ENCODE measurements at regions not wholly inside any gene's neighbourhood (a gene's known extent, or its start where the extent isn't known, plus 50 kb on each side); places are given as distances from the start of the nearest gene placed in this dataset.

DNA sequence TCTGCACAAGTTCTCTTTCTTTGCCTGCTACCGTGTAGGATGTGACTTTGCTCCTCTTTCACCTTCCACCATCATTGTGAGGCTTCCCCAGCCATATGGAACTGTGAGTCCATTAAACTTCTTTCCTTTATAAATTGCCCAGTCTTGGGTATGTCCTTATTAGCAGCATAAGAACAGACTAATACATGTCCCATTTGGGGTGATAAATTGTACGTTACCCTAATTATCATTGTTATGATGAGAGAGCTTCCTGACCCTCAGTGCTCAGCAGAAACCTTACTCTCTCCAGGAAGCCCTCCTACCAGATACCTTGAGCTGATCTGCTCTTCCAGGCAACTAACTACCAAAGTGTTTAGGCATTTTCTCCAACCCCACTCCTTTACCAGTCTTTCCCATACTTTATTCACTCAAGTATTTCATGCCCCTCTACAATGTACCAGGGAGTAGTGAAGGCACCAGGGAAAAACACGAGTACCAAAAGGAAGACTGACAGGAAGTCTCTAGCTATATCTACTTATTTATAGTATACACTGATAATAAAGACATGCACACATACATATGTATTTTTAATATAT, 196.2 kb downstream of the MYCN start:
- TF ChIP-seq, protein P1, sequence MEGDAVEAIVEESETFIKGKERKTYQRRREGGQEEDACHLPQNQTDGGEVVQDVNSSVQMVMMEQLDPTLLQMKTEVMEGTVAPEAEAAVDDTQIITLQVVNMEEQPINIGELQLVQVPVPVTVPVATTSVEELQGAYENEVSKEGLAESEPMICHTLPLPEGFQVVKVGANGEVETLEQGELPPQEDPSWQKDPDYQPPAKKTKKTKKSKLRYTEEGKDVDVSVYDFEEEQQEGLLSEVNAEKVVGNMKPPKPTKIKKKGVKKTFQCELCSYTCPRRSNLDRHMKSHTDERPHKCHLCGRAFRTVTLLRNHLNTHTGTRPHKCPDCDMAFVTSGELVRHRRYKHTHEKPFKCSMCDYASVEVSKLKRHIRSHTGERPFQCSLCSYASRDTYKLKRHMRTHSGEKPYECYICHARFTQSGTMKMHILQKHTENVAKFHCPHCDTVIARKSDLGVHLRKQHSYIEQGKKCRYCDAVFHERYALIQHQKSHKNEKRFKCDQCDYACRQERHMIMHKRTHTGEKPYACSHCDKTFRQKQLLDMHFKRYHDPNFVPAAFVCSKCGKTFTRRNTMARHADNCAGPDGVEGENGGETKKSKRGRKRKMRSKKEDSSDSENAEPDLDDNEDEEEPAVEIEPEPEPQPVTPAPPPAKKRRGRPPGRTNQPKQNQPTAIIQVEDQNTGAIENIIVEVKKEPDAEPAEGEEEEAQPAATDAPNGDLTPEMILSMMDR (IDR thresholded peaks at IDR 0.05), result no peak
- TF ChIP-seq POLR2AphosphoS5 (IDR thresholded peaks at IDR 0.05; ENCODE audit: insufficient read depth in 1 of 2, low read depth in 1 of 2), result no peak
- TF ChIP-seq POLR2A (IDR thresholded peaks at IDR 0.05), result no peak
